ENCODE measurements at regions not wholly inside any gene's neighbourhood (a gene's known extent, or its start where the extent isn't known, plus 50 kb on each side); places are given as distances from the start of the nearest gene placed in this dataset.

DNA sequence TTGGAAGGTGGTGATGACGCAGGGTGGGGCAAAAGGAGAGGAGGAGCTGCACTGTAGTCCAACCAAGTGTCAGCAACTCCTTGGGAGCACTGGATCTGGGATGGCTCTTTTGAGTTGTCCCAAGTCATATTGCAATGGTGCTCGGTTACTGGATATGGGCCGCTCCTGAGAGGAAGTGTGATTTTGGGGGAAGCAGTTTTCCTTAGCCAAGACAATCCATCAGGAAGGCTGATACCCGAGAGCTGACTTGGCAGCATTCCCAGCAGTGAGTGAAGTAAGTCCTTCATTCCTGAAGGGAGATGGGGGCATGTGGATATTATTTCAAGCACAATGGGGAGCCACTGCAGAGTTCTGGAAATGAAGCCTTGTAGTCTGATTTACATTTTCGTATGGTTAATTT is 354.1 kb downstream of the RFPL4B start:
- no peak for ATAC-seq
- no peaks in the 10 kb centered on the region for H3K4me1 ChIP-seq (ENCODE audit: control insufficient read depth, insufficient read depth, low read length)
- ChIA-PET POLR2A (interaction anchor here (0.7 kb wide), 1 partner anchor 1157 kb away, joined by 3 read pairs; no protein-coding TSS in a partner anchor), CTCF (interaction anchor here (0.6 kb wide), 1 partner anchor 160 kb away, joined by 5 read pairs; no protein-coding TSS in a partner anchor)
- TF ChIP-seq POLR2AphosphoS5 (IDR thresholded peaks at IDR 0.05; ENCODE audit: low read depth, low read length) = no peak
- TF ChIP-seq, protein P1, sequence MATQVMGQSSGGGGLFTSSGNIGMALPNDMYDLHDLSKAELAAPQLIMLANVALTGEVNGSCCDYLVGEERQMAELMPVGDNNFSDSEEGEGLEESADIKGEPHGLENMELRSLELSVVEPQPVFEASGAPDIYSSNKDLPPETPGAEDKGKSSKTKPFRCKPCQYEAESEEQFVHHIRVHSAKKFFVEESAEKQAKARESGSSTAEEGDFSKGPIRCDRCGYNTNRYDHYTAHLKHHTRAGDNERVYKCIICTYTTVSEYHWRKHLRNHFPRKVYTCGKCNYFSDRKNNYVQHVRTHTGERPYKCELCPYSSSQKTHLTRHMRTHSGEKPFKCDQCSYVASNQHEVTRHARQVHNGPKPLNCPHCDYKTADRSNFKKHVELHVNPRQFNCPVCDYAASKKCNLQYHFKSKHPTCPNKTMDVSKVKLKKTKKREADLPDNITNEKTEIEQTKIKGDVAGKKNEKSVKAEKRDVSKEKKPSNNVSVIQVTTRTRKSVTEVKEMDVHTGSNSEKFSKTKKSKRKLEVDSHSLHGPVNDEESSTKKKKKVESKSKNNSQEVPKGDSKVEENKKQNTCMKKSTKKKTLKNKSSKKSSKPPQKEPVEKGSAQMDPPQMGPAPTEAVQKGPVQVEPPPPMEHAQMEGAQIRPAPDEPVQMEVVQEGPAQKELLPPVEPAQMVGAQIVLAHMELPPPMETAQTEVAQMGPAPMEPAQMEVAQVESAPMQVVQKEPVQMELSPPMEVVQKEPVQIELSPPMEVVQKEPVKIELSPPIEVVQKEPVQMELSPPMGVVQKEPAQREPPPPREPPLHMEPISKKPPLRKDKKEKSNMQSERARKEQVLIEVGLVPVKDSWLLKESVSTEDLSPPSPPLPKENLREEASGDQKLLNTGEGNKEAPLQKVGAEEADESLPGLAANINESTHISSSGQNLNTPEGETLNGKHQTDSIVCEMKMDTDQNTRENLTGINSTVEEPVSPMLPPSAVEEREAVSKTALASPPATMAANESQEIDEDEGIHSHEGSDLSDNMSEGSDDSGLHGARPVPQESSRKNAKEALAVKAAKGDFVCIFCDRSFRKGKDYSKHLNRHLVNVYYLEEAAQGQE (IDR thresholded peaks at IDR 0.05; ENCODE audit: insufficient read depth in 1 of 2, low read depth in 2 of 2, low read length in 1 of 2) = no peak
- no peak overlapping the region for H3K4me3 ChIP-seq (ENCODE audit: low read depth in 2 of 2, low read length in 2 of 2)
- no peak for DNase-seq (ENCODE audit: low read depth, low spot score)
- BruUV-seq (replicated peaks) = no TSS peak
- no peaks in the 10 kb centered on the region for H3K36me3 ChIP-seq (ENCODE audit: control insufficient read depth, insufficient read depth, low read length)
- in situ Hi-C loops (cut with HindIII; ENCODE audit: low pct_unique_long_range_greater_than_20kb, low sequenced_read_pairs) = no loop called here
- no peak overlapping the region for H3K27ac ChIP-seq (ENCODE audit: low read length)
- H3K27me3 ChIP-seq (ENCODE audit: control insufficient read depth, insufficient read depth, low read length) = no peaks in the 10 kb centered on the region
- no peaks in the 10 kb centered on the region for H3K9me3 ChIP-seq (ENCODE audit: control insufficient read depth, insufficient read depth, low read depth, low read length)
- intact Hi-C loops (cut with micrococcal nuclease; ENCODE audit: unreplicated experiment) = no loop called here

DNA sequence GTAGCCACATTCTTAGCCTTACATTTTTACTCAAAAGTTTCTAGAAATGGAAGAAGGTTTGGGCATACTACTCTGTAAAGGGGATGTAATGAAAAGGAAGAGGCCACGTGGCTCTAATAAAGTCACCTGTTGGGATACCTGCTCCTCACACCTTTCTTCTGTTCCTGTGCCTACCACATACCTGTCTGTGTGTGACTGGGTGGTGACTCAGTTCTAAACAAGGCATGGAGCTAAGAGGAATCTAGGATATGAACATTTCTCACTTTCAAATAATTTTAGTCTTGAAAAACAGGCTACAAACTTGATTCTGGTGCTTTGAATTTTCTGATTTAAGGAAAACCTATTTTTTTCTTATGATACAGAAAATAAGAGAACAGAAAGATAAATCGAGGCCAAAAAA is 363.6 kb downstream of the RFPL4B start:
- Histone ChIP-seq H3K9me3 (ENCODE audit: control insufficient read depth, insufficient read depth, low read depth, low read length) (no peaks in the 10 kb centered on the region), H3K4me1 (ENCODE audit: control insufficient read depth, insufficient read depth, low read length) (no peaks in the 10 kb centered on the region), H3K4me3 (ENCODE audit: low read depth in 2 of 2, low read length in 2 of 2) (no peak overlapping the region), H3K27me3 (ENCODE audit: control insufficient read depth, insufficient read depth, low read length) (no peaks in the 10 kb centered on the region), H3K36me3 (ENCODE audit: control insufficient read depth, insufficient read depth, low read length) (no peaks in the 10 kb centered on the region), H3K27ac (ENCODE audit: low read length) (no peak overlapping the region)
- in situ Hi-C loops (cut with HindIII; ENCODE audit: low pct_unique_long_range_greater_than_20kb, low sequenced_read_pairs) (no loop called here), intact Hi-C loops (cut with micrococcal nuclease; ENCODE audit: unreplicated experiment) (no loop called here)
- BruUV-seq (replicated peaks) = no TSS peak
- CTCF ChIA-PET = no interaction called here
- TF ChIP-seq, protein P2, sequence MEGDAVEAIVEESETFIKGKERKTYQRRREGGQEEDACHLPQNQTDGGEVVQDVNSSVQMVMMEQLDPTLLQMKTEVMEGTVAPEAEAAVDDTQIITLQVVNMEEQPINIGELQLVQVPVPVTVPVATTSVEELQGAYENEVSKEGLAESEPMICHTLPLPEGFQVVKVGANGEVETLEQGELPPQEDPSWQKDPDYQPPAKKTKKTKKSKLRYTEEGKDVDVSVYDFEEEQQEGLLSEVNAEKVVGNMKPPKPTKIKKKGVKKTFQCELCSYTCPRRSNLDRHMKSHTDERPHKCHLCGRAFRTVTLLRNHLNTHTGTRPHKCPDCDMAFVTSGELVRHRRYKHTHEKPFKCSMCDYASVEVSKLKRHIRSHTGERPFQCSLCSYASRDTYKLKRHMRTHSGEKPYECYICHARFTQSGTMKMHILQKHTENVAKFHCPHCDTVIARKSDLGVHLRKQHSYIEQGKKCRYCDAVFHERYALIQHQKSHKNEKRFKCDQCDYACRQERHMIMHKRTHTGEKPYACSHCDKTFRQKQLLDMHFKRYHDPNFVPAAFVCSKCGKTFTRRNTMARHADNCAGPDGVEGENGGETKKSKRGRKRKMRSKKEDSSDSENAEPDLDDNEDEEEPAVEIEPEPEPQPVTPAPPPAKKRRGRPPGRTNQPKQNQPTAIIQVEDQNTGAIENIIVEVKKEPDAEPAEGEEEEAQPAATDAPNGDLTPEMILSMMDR (IDR thresholded peaks at IDR 0.05) = no peak
- no peak for TF ChIP-seq TCF7L2 (IDR thresholded peaks at IDR 0.05; ENCODE audit: low read depth, low read length)
- TF ChIP-seq, protein P1 (IDR thresholded peaks at IDR 0.05; ENCODE audit: insufficient read depth in 1 of 2, low read depth in 2 of 2, low read length in 1 of 2) = no peak
- no peak for TF ChIP-seq SIN3A (IDR thresholded peaks at IDR 0.05; ENCODE audit: borderline replicate concordance, insufficient read depth, low read depth, low read length)
- no peak for TF ChIP-seq POLR2AphosphoS5 (IDR thresholded peaks at IDR 0.05; ENCODE audit: low read depth, low read length)
- ATAC-seq = no peak
- POLR2A ChIA-PET = no interaction called here
- DNase-seq (ENCODE audit: low read depth, low spot score) = no peak
